Hematopoietic multipotent progenitor cell treated with erythropoietin and hydrocortisone succinate and interleukin-3 and kit ligand, for 8 days (in vitro differentiated cells): ENCODE measurements at regions not wholly inside any gene's neighbourhood (a gene's known extent, or its start where the extent isn't known, plus 50 kb on each side); places are given as distances from the start of the nearest gene placed in this dataset.
"Not testable (repeated sequence)": the region's sequence is repeated elsewhere in the genome, so short reads cannot be mapped to it uniquely, and the experiment has no call there.

Experiments
- DNase-seq: peaks from one replicate; pipeline ENCODE4 v3.0.0-alpha.2; 2015

- DNase-seq, result no peak
These were observed 388.7 kb upstream of the VSTM2A start for GRCh38 chr7:54153462-54153861.

GRCh38 chr7:54159088-54159487, 383.1 kb upstream of the VSTM2A start:
- DNase-seq, result no peak

GRCh38 chr7:54161621-54162020, 380.6 kb upstream of the VSTM2A start:
- DNase-seq, result no peak

- no peak for DNase-seq
These were observed 375.8 kb upstream of the VSTM2A start for GRCh38 chr7:54166419-54166818.

GRCh38 chr7:54179321-54180029, 362.7 kb upstream of the VSTM2A start:
- DNase-seq, result no peak

- DNase-seq, result no peak
These were observed 361.4 kb upstream of the VSTM2A start for GRCh38 chr7:54180796-54181195.

- DNase-seq, result no peak
These were observed 359.1 kb upstream of the VSTM2A start for GRCh38 chr7:54183055-54183454.

GRCh38 chr7:54186336-54186735, 355.8 kb upstream of the VSTM2A start:
- no peak for DNase-seq

- no peak for DNase-seq
These were observed 354.1 kb upstream of the VSTM2A start for GRCh38 chr7:54187886-54188685.

- no peak for DNase-seq
These were observed 353.3 kb upstream of the VSTM2A start for GRCh38 chr7:54188843-54189242.

- DNase-seq, result no peak
These were observed 352.8 kb upstream of the VSTM2A start for GRCh38 chr7:54189330-54189729.

- no peak for DNase-seq
These were observed 340.7 kb upstream of the VSTM2A start for GRCh38 chr7:54201501-54201900.

- no peak for DNase-seq
These were observed 326.8 kb upstream of the VSTM2A start for GRCh38 chr7:54215424-54215823.

- not testable (repeated sequence) for DNase-seq
These were observed 316.1 kb upstream of the VSTM2A start for GRCh38 chr7:54226030-54226429.

- no peak for DNase-seq
These were observed 299.4 kb upstream of the VSTM2A start for GRCh38 chr7:54242776-54243175.

- no peak for DNase-seq
These were observed 297.2 kb upstream of the VSTM2A start for GRCh38 chr7:54245020-54245419.

- no peak for DNase-seq
These were observed 292.5 kb upstream of the VSTM2A start for GRCh38 chr7:54249686-54250085.

GRCh38 chr7:54252256-54253035, 289.7 kb upstream of the VSTM2A start:
- no peak for DNase-seq

GRCh38 chr7:54253036-54253373, 289.2 kb upstream of the VSTM2A start:
- no peak for DNase-seq

GRCh38 chr7:54255242-54255641, 286.9 kb upstream of the VSTM2A start:
- no peak for DNase-seq

- DNase-seq, result no peak
These were observed 283.0 kb upstream of the VSTM2A start for GRCh38 chr7:54259185-54259584.

GRCh38 chr7:54260941-54261371, 281.2 kb upstream of the VSTM2A start:
- no peak for DNase-seq

- DNase-seq, result no peak
These were observed 263.3 kb upstream of the VSTM2A start for GRCh38 chr7:54278847-54279246.
